ENCODE measurements at regions not wholly inside any gene's neighbourhood (a gene's known extent, or its start where the extent isn't known, plus 50 kb on each side); places are given as distances from the start of the nearest gene placed in this dataset.

DNA sequence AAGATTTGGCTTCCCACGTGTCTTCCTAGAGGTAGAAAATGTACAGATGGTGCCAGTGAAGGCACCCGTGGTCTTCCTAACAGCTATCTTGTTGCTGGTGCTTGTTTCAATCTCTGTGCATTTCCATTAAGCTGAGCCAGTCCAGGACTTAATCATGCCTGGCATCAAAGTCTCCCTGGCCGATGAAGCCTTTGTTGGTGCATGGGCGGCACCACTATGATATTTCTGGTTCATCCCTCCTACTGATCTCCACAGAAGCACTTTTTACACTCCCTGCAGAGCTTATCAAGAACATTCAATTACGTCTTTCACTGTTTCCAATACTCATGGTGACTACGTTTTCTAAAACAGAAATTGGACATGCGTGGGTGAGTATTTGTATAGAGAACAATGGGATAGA, 128.4 kb downstream of the TTC8 start:
- TF ChIP-seq, protein P1, sequence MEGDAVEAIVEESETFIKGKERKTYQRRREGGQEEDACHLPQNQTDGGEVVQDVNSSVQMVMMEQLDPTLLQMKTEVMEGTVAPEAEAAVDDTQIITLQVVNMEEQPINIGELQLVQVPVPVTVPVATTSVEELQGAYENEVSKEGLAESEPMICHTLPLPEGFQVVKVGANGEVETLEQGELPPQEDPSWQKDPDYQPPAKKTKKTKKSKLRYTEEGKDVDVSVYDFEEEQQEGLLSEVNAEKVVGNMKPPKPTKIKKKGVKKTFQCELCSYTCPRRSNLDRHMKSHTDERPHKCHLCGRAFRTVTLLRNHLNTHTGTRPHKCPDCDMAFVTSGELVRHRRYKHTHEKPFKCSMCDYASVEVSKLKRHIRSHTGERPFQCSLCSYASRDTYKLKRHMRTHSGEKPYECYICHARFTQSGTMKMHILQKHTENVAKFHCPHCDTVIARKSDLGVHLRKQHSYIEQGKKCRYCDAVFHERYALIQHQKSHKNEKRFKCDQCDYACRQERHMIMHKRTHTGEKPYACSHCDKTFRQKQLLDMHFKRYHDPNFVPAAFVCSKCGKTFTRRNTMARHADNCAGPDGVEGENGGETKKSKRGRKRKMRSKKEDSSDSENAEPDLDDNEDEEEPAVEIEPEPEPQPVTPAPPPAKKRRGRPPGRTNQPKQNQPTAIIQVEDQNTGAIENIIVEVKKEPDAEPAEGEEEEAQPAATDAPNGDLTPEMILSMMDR (conservative IDR thresholded peaks at IDR 0.05; ENCODE audit: low read length), result no peak
- no peak for TF ChIP-seq EZH2phosphoT487 (IDR thresholded peaks at IDR 0.05; ENCODE audit: borderline replicate concordance, low read depth, low read length)
